GM18498 (cell line): ENCODE measurements at regions not wholly inside any gene's neighbourhood (a gene's known extent, or its start where the extent isn't known, plus 50 kb on each side); places are given as distances from the start of the nearest gene placed in this dataset.
"Not testable (repeated sequence)": the region's sequence is repeated elsewhere in the genome, so short reads cannot be mapped to it uniquely, and the experiment has no call there.

ENCODE experiments used
- ATAC-seq: cut with Tn5 transposase; IDR thresholded peaks from one replicate; pipeline ENCODE4 v1.9.1; 2021; ENCODE audit warnings: mild to moderate bottlenecking, moderate library complexity; ENCODE audit not compliant: unreplicated experiment

GRCh38 chr20:22529150-22530019 lies 55.0 kb downstream of the FOXA2 start:
- no peak for ATAC-seq

DNA sequence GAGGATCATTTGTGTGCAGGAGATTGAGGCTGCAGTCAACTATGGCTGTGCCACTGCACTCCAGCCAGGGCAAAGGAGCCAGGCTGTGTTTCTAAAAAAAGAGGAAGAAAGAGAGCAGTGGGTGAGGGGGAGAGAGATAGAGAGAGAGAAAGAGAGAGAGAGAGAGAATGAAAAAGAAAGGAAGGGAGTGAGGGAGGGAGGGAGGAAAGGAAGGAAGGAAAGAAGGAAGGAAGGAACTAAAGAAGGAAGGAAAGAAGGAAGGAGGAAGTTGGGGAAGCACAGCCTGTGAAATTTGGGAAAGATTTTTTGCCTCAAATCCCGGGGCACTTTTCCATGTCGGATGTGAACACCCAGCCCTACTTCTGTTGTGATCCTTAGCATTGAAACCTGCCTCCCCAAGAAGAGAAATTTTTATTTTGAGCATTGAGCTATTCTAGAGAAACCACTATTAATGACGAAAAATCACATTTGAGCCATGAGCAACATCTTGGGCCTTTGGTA lies 57.8 kb downstream of the FOXA2 start:
- no peak for ATAC-seq

DNA sequence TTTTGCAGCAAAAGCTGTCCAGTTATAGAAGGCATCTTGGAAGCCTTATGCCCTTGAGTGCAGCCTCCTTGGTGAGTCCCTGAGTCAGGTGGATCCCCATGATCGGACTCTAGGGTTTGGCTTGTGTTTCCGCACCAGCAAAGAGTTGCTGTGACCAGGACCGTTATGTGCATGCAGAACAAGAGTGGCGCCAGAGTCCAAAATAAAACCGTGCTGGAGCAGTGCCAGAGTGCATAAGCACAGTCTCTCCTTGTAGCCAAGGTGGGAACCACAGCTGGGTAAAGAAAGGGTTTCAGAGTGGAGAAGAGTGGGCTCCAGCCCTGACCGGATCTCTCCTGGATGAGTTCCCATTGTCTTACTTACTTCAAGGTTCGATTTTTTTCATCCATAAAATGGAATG lies 58.6 kb downstream of the FOXA2 start:
- ATAC-seq: no peak

GRCh38 chr20:22525069-22525820 lies 59.1 kb downstream of the FOXA2 start:
- ATAC-seq: no peak

DNA sequence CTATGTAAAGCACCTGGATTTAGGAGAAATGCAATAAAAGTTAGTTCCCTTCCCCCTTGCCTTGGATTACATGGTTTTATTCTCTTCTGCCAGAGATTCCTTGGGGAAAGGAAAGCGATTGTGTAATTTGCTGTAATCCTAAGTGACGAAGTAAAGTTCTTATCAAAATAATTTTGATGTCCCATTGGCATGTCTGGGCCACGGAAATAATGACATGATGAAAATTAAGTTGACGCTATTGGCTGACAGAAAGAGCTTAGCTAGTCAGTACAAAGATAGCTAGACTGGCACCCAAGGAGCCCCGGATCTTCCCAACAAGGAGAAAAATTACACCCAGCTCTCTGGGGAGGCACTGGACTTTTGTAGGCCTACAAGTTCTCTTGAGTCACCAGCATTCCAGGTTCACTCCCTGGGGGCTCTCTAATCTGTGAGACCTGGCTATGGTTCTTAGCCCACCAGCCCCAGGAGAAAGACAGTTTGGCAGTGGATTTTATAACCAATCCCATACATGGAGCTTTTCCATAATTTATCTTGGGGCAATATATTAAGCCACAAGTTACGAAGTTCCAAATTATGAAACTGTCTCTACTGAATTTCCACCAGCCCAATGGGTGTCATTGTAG lies 59.9 kb downstream of the FOXA2 start:
- no peak for ATAC-seq

DNA sequence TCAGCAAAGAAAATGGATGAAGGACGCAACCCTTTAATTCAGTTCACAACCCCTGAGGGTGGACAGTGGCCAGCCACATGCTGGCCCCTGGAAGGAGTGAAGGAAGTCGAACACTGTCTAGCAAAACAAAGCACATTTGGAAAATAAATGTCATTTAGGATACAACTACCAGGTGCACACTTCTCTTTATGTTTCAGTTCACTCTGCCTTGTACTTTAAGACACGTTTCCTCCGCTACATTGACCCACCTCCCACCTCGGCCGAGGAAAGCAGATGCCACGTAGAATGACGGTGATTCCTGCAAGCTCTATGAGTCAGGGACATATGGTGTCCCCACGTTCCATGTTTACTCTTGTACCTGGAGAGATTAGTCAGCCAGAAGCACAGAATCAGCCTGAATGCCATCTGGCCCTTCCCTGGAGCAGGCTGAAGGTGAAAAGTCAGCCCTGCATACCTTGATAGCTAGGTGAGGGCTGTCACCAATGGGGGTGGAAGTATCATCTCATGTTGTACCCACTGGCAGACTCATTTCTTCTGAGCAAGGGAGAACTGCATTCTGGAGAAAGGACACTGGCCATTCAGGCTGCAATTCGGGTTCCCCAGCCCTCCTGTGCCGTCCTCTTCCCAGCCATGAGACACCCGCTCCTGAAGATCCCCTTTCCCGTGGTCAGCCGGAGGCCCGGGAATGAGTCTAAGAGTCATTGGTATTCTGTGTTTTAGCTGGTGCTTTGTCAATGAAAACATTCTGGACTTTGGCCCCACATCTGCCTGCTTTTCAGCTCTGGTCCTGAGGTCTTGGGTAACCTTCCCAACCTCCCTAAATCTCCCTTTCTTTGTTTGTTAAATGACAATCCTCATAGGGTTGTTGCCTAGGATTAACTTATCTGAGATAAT lies 60.6 kb downstream of the FOXA2 start:
- no peak for ATAC-seq

- ATAC-seq: no peak
These were observed 61.3 kb downstream of the FOXA2 start for GRCh38 chr20:22523128-22523498.

- ATAC-seq: no peak
These were observed 61.7 kb downstream of the FOXA2 start for GRCh38 chr20:22522701-22523100.

DNA sequence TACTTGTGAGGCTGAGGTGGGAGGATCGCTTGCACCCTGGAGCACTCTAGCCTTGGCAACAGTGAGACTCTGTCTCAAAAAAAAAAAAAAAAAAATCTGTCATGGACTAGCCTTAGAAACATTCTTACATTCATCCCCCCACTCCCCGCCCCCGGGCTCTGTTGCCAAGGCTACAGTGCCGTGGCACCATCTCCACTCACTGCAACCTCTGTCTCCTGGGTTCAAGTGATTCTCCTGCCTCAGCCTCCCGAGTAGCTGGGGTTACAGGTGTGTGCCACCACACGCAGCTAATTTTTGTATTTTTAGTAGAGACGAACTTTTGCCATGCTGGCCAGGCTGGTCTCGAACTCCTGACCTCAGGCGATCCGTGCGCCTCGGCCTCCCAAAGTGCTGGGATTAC lies 62.4 kb downstream of the FOXA2 start:
- ATAC-seq: not testable (repeated sequence)

GRCh38 chr20:22520381-22520780 lies 64.0 kb downstream of the FOXA2 start:
- ATAC-seq: no peak

DNA sequence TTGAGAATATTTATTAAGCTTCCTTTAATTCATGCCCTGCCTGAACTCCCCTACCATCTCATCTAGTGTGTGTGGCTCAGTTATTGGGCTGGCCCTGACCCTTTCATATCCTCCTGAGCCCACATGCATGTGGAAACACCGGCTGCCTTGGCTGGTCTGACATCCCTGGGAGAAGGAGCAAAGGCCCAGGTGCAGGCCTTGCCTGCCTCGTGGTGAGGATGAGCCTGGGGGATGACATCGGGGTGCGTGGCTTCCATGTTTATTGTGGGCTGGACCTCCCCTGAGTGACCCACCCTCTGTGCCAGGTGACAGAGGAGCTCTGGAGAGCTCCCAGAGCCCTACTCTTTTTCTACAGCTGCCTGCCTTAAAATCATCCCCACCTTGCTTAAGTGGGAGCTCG lies 69.1 kb downstream of the FOXA2 start:
- ATAC-seq: no peak

- ATAC-seq: no peak
These were observed 70.8 kb downstream of the FOXA2 start for GRCh38 chr20:22513574-22513973.

- ATAC-seq: no peak
These were observed 71.4 kb downstream of the FOXA2 start for GRCh38 chr20:22512911-22513489.

GRCh38 chr20:22511943-22512910 lies 72.1 kb downstream of the FOXA2 start:
- no peak for ATAC-seq

GRCh38 chr20:22509843-22510147 lies 74.6 kb downstream of the FOXA2 start:
- no peak for ATAC-seq

- no peak for ATAC-seq
These were observed 75.1 kb downstream of the FOXA2 start for GRCh38 chr20:22509090-22509842.

DNA sequence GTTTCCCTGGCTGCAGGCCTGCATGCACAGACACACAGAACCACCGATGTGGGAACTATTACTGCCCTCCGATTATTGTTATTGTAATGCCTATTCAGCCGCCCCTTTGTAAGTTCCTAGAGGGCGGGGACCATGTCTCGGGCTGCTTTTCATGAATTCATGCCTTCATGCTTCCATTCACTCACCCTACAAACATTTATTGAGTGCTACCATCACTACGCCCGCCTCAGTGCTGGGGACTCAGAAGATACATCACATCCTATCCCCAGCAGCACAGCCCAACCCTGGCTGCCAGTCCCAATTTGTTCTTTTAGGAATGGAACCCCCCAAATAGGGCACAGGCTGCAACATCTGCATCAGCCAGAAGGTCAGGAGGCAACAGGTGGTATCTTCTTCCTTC lies 75.9 kb downstream of the FOXA2 start:
- no peak for ATAC-seq

DNA sequence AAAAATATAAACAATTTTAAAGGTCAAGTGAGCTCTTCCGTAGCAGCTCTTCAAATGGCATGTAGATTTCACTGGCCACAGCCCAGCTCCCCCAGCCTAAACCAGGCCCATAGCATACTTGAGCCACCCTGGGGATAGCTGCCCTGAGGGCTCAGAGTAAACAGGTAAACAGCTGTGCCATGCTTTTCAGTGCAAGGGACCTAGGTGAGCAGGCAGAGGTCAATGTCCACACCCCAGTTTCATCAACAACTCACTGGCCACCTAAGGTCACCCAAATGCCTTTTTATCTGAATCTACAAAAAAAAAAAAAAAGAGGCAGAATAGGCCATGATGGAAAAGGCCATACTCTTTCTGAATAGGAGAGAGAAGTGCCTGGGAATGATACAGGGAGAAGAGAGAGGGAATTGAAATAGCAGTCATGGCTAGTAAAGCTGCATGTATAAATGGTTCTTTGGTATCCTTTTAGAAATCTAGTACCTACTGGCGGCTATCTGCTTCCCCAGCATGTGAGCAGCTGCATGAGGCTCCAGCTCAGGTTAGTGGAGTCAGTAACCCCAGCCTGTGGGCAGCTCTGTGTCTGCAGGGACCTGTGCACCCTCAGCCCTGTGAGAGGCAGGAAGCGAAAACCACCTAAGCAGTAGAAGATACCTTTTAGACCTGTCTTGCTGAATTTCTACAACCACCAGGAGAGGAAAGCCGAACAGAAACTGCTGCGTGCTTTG lies 77.0 kb downstream of the FOXA2 start:
- no peak for ATAC-seq
